Hematopoietic multipotent progenitor cell treated with erythropoietin and hydrocortisone succinate and interleukin-3 and kit ligand, for 6 days (in vitro differentiated cells): ENCODE measurements at regions not wholly inside any gene's neighbourhood (a gene's known extent, or its start where the extent isn't known, plus 50 kb on each side); places are given as distances from the start of the nearest gene placed in this dataset.
A peak's percentile ranks its signal among the peaks of the same experiment; 100 is the strongest.

Source experiments
- DNase-seq: peaks from one replicate; pipeline ENCODE4 v3.0.0-alpha.2; 2015

GRCh38 chr1:84759756-84760155 lies 69.5 kb upstream of the SSX2IP start:
- no peak for DNase-seq

GRCh38 chr1:84758968-84759491 lies 68.8 kb upstream of the SSX2IP start:
- DNase-seq = peak; percentile 21

DNA sequence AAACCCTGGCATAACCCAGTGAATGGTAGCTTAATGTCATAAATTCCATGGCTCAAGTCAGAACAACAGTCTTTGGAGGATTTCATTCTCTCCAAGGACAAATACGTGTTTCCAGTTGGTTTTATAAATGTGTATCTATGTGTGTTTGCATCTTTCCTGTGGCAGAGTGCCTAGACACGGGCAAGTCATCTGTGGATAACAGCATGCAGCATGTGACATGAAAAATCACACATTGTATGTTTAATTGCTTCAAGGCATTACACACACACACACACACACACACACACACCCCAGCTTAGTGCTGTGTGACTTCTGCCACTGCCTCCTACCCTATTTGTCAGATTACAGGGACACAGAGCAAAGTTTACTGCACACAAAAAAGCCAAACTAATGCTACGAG lies 68.2 kb upstream of the SSX2IP start:
- no peak for DNase-seq

- no peak for DNase-seq
Observed at GRCh38 chr1:84757301-84757700, 67.0 kb upstream of the SSX2IP start.

GRCh38 chr1:84756455-84757082 lies 66.3 kb upstream of the SSX2IP start:
- DNase-seq = no peak

DNA sequence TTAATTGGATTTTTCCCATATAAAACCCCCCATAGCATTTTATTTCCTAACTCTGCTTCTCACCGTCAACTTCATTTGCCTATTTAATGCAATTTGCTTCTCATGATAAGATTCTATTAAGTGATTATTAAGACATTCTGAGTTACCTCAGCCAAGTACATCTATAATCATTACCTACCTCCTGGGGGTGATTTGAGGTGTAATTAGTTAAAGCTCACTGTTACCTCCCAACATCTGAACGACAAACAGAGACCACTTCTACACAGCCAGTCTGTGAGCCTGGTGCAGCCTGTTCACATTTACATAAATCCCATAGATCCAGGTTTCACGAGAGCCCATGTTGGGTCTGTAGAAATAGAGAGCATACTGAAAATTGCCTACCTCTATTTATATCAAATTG lies 65.7 kb upstream of the SSX2IP start:
- no peak for DNase-seq

GRCh38 chr1:84755216-84755615 lies 65.0 kb upstream of the SSX2IP start:
- no peak for DNase-seq

GRCh38 chr1:84754386-84754703 lies 64.1 kb upstream of the SSX2IP start:
- DNase-seq = no peak

GRCh38 chr1:84753516-84754385 lies 63.5 kb upstream of the SSX2IP start:
- DNase-seq = peak; percentile 86

DNA sequence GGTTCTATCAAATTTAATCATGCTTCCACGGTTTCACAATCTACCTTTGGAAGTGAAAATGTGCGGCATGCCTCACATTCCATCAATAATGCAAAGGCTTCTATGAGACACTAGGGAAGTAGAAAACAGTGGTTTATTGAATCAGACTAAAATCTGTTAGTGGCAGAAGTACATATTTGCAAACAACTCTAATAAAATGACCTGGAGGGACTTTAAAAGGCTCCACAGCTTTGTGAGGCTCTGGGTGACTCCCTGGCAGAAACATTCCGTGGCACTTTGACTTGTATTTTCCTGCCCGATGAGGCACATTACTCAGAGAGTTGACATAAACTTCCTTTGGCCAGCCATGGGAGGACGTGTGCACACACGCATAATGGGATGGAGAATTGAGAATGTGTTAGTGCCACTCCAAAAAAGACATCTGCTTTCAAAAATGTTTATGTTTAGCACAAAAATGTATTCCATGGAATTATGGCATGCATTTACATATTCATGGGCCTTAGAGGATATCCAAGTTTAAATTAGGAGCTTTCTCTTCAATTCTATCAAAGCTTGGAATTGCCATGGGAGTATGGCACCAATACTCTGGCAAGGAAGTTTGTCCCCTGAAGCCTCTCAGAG lies 60.0 kb upstream of the SSX2IP start:
- no peak for DNase-seq

- no peak for DNase-seq
Observed at GRCh38 chr1:84749427-84749826, 59.2 kb upstream of the SSX2IP start.

DNA sequence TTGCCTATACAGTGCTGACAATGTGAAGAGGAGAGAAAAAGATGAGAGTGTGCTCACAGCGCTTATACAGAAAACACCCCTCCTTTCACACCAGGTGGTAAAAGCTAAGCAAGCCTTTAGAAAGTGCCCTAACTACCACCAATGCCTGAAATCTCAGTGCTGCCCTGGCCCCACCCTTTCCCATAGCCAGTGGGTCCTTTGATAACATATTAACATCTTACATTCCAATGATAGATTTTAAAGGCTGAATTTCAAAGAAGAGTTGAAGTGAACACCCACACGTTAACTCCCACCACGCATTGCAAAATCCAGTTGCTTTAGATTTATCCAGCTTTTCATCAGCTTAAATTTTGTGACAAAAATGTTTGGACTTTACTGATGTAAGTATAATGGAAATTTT lies 58.1 kb upstream of the SSX2IP start:
- no peak for DNase-seq

DNA sequence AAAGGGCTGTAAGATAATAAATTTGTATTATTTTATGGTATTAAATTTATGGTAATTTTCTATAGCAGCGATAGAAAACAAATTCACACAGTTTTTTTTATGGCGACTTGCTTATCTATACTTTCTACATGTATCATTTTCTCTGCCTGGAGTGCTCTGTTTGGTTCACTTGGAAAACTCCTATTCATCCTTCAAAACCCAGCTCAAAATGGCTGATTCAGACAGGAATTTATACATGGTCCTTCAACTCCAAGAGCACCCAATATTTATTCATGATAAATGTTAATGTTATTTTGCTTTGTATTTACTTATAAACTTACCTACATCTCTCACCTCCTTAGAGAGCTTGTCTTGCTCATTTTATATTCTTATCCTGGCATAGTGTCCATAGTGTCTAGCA lies 55.6 kb upstream of the SSX2IP start:
- DNase-seq = no peak

DNA sequence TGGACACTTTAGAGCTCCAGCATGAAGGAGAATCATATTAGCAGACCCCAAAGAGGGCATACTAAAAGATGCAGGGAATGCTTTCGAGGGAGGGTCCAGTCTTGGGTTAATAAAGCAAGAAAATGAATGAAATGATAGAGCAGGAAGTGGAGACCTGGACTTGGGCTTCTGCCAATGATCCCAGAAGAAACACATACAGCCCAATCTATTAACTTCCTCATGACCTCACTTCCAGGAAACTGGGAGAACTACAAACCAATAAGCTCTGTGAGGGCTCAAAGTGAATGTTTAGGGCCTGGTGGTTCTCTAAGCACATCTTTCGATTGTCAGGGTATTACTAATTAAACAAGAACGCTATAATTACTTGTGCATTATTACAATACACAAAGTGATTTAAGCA lies 53.6 kb upstream of the SSX2IP start:
- no peak for DNase-seq

DNA sequence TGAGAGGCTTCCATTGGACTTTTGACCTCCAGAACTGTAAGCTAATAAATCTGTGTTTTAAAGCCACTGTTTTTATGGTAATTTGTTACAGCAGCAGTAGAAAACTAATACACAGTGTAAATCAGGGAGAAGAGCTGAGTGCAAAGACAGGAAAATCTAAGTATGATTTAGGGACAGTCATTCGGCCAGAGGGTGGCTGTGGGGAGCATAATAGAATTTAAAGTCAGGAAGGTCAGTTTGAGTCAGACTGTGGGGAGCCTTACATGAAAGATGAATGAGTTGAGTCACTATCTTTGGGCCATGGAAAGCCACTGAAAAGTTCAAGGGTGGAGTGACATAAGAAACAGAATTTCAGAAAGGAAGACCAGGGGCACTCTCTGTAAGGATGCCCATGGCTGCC lies 52.4 kb upstream of the SSX2IP start:
- DNase-seq = no peak

DNA sequence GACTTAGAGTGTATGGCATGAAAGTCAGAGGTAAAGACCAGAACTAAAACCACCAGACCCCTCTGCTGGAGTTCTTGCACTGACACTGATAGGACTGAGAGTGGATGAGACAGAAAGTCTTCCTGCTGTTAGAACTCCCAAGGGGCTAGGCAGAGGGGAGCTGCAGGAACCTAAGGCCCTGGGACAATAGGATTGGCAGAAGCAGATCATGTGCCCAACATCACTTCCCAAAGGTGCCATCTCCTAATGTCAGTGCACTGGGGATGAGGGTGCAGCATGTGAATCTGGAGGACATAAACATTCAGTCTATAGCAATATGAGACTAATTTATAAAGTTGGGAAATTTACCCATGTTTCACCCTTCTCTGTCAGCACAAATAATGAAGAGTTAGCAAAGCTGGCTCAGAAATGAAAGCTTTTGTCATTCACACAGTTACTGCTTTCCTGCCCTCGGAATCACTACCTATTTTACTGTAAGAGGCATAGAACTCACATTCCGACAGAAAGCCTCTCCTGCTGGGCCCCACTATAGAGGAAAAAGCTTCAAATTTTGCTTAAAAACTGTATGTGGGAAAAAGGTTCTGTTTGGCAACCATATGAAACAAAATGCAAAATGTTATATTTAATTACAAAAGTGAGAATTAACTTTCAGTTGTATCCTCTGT lies 49.9 kb upstream of the SSX2IP start:
- no peak for DNase-seq
